K562 (cell line): ENCODE measurements at regions not wholly inside any gene's neighbourhood (a gene's known extent, or its start where the extent isn't known, plus 50 kb on each side); places are given as distances from the start of the nearest gene placed in this dataset.

ENCODE experiments used
- ATF4 ChIP-seq: fragments of 450-650 bp; formaldehyde crosslinking; IDR thresholded peaks from 2 replicates; pipeline ENCODE4 v1.4.0; 2022; ENCODE audit warnings: mild to moderate bottlenecking, moderate library complexity
- E2F5 ChIP-seq: sonication (generic); formaldehyde crosslinking; IDR thresholded peaks from 2 replicates; pipeline ENCODE4 v1.8.0; 2022; ENCODE audit warnings: mild to moderate bottlenecking, missing genetic modification reagents
- KAT7 ChIP-seq: sonication (generic); formaldehyde crosslinking; IDR thresholded peaks from 2 replicates; pipeline ENCODE4 v1.8.0; 2022; ENCODE audit warnings: missing genetic modification reagents, mild to moderate bottlenecking, borderline replicate concordance
- KLF6 ChIP-seq: fragments of 250-450 bp; sonication (Bioruptor Pico); IDR thresholded peaks from 2 replicates; pipeline ENCODE4 v1.4.0; 2020; ENCODE audit warnings: mild to moderate bottlenecking, moderate library complexity, borderline replicate concordance
- MBD2 ChIP-seq: sonication (generic); IDR thresholded peaks from 2 replicates; pipeline ENCODE4 v1.6.1; 2016; ENCODE audit warnings: low read depth, borderline replicate concordance
- POLR2G ChIP-seq: fragments of 200-400 bp; formaldehyde crosslinking; IDR thresholded peaks from 2 replicates; pipeline ENCODE4 v1.6.1; 2017; ENCODE audit warnings: low read depth, mild to moderate bottlenecking, antibody characterized with exemption, low read length, moderate library complexity
- UBTF ChIP-seq, 2 experiments: IDR thresholded peaks; 2 replicates each; pipeline ENCODE4 v1.6.1; 2012; ENCODE audit warnings: improper control_type of control experiment in 2 of 2, low read depth in 2 of 2, low read length in 2 of 2, borderline replicate concordance in 1 of 2
- VEZF1 ChIP-seq: fragments of 200-800 bp; sonication (Bioruptor generic); IDR thresholded peaks from 2 replicates; pipeline ENCODE4 v1.6.1; 2017; ENCODE audit warnings: missing genetic modification characterization, missing compliant biosample characterization
- ZNF592 ChIP-seq: fragments of 450-650 bp; IDR thresholded peaks from 2 replicates; pipeline ENCODE4 v1.6.1; 2017; ENCODE audit warnings: antibody characterized with exemption, mild to moderate bottlenecking

GRCh38 chr3:56985878-56986277 is 74.6 kb upstream of the SPATA12 start (continued):
- TF ChIP-seq ATF4 (CRISPR knock-in tag) (no peak), POLR2G (no peak), E2F5 (no peak), UBTF (IDR thresholded peaks at IDR 0.05; ENCODE audit: borderline replicate concordance in 1 of 2, low read depth in 2 of 2, low read length in 2 of 2) (no peak), KAT7 (no peak), KLF6 (CRISPR knock-in tag) (no peak), MBD2 (no peak), VEZF1 (CRISPR knock-in tag) (no peak), ZNF592 (no peak)
